Ascending aorta (tissue), 2 donors: ENCODE measurements at regions not wholly inside any gene's neighbourhood (a gene's known extent, or its start where the extent isn't known, plus 50 kb on each side); places are given as distances from the start of the nearest gene placed in this dataset.

ENCODE experiments used
- DNase-seq, 2 donors: peaks; one replicate each; pipeline ENCODE4 v3.0.0-alpha.2; 2019; ENCODE audit warnings: low spot score in 2 of 2
- H3K27ac ChIP-seq, 2 donors: fragments of 200-600 bp; sonication (generic); one replicate each; pipeline ENCODE4 v1.5.1; 2016 to 2017; ENCODE audit warnings: mild to moderate bottlenecking in 1 of 2
- H3K27me3 ChIP-seq: fragments of 200-600 bp; sonication (generic); one replicate; pipeline ENCODE4 v1.5.1; 2017
- H3K36me3 ChIP-seq, 2 donors: fragments of 200-600 bp; sonication (generic); one replicate each; pipeline ENCODE4 v1.5.1; 2016
- H3K4me1 ChIP-seq, 2 donors: fragments of 200-600 bp; sonication (generic); one replicate each; pipeline ENCODE4 v1.5.1; 2016 to 2017; ENCODE audit warnings: mild to moderate bottlenecking in 1 of 2
- H3K4me3 ChIP-seq, 2 donors: fragments of 200-600 bp; sonication (generic); one replicate each; pipeline ENCODE4 v1.5.1; 2016 to 2017; ENCODE audit warnings: mild to moderate bottlenecking in 1 of 2
- H3K9me3 ChIP-seq, 2 donors: fragments of 200-600 bp; sonication (generic); one replicate each; pipeline ENCODE4 v1.5.1; 2016
- intact Hi-C: fragments of 100-400 bp; cut with DNase I; formaldehyde crosslinking; loops from one replicate; pipeline ENCODE4 v1.15.1; 2023
- TF ChIP-seq, protein P1 (sequence below), 3 experiments: fragments of 200-600 bp in 2 of 3; fragments of 450-650 bp in 1 of 3; sonication (generic) in 2 of 3; IDR thresholded peaks; one replicate each; pipeline ENCODE4 v1.5.1; 2016 to 2019; ENCODE audit warnings: antibody characterized with exemption in 3 of 3, mild to moderate bottlenecking in 1 of 3, moderate library complexity in 1 of 3

DNA sequence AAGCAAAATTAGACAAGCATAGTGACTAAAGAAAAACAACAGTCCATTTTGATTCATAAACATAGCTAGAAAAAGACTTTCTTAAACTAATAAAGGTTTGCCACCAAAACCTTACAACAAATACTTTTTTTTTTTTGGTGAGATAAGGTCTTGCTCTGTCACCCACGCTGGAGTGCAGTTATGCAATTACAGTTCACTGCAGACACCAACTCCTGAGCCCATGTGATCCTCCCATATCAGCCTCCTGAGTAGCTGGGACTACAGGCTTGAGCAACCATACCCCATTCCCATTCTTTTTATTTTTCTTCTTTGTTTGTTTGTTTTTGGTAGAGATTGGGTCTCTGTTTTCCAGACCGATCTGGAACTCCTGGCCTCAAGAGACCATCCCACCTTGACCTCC lies 247.2 kb upstream of the ADGRL3 start:
- Histone ChIP-seq H3K27me3 (no peaks in the 10 kb centered on the region), H3K27ac (no peak overlapping the region), H3K36me3 (no peaks in the 10 kb centered on the region), H3K4me1 (no peaks in the 10 kb centered on the region), H3K4me3 (no peak overlapping the region), H3K9me3 (no peaks in the 10 kb centered on the region)
- intact Hi-C loops: no loop called here
- TF ChIP-seq, protein P1, sequence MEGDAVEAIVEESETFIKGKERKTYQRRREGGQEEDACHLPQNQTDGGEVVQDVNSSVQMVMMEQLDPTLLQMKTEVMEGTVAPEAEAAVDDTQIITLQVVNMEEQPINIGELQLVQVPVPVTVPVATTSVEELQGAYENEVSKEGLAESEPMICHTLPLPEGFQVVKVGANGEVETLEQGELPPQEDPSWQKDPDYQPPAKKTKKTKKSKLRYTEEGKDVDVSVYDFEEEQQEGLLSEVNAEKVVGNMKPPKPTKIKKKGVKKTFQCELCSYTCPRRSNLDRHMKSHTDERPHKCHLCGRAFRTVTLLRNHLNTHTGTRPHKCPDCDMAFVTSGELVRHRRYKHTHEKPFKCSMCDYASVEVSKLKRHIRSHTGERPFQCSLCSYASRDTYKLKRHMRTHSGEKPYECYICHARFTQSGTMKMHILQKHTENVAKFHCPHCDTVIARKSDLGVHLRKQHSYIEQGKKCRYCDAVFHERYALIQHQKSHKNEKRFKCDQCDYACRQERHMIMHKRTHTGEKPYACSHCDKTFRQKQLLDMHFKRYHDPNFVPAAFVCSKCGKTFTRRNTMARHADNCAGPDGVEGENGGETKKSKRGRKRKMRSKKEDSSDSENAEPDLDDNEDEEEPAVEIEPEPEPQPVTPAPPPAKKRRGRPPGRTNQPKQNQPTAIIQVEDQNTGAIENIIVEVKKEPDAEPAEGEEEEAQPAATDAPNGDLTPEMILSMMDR (IDR thresholded peaks at IDR 0.05): no peak
- no peak for DNase-seq

GRCh38 chr4:60953826-60954225 lies 246.3 kb upstream of the ADGRL3 start:
- intact Hi-C loops: no loop called here
- Histone ChIP-seq H3K4me3 (no peak overlapping the region), H3K36me3 (no peaks in the 10 kb centered on the region), H3K27me3 (no peaks in the 10 kb centered on the region), H3K9me3 (no peaks in the 10 kb centered on the region), H3K4me1 (no peaks in the 10 kb centered on the region), H3K27ac (no peak overlapping the region)
- no peak for DNase-seq
- TF ChIP-seq, protein P1 (IDR thresholded peaks at IDR 0.05): no peak

GRCh38 chr4:60962286-60962685 lies 237.8 kb upstream of the ADGRL3 start:
- peaks cover 0 to 3% of the 10 kb centered on the region in 2 donors for H3K9me3 ChIP-seq
- H3K27ac ChIP-seq: no peak overlapping the region
- intact Hi-C loops: no loop called here
- no peaks in the 10 kb centered on the region for H3K27me3 ChIP-seq
- no peaks in the 10 kb centered on the region for H3K36me3 ChIP-seq
- TF ChIP-seq, protein P1 (IDR thresholded peaks at IDR 0.05): no peak
- H3K4me3 ChIP-seq: no peak overlapping the region
- no peaks in the 10 kb centered on the region for H3K4me1 ChIP-seq
- DNase-seq: no peak

DNA sequence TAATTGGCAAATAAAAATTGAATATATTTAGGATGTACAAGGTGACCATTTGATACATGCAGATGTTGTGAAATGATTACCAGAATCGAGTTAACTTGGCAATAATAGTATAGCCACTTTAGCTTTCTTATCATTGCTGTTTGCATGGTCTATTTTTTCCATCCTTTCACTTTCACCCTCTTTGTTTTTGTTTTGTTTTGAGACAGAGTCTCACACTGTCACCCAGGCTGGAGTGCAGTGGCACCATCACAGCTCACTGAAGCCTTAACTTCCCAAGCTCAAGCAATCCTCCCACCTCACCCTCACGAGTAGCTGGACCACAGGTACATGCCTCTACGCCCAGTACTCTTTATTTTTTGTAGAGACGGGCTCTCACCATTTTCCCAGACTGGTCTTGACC lies 218.6 kb upstream of the ADGRL3 start:
- Histone ChIP-seq H3K27me3 (no peaks in the 10 kb centered on the region), H3K9me3 (peaks cover 0 to 4% of the 10 kb centered on the region in 2 donors), H3K27ac (no peak overlapping the region), H3K4me3 (no peak overlapping the region), H3K4me1 (peaks cover 0 to 2% of the 10 kb centered on the region in 2 donors), H3K36me3 (no peaks in the 10 kb centered on the region)
- DNase-seq: no peak
- TF ChIP-seq, protein P1 (IDR thresholded peaks at IDR 0.05): no peak
- intact Hi-C loops: no loop called here

DNA sequence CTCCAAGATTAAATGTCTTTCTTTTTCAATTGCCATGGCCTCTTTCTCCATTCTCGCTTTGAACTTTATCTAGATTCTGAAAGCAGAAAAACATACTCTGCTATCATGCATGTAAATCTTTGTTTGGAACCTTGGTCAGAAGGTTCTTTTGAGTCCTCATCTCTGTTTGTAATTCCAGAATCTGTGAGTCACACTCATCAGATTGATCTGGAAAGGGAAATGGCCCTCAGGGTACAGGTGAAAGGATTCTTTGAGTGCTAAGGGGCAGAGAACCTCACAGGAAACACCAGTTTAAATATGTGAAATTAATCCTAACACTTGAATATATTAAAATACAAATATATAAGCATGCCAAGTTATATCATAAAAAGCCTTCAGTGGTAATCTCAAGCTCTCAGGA lies 211.0 kb upstream of the ADGRL3 start:
- no peak overlapping the region for H3K27ac ChIP-seq
- TF ChIP-seq, protein P1 (IDR thresholded peaks at IDR 0.05): no peak
- H3K27me3 ChIP-seq: no peaks in the 10 kb centered on the region
- H3K4me3 ChIP-seq: no peak overlapping the region
- H3K4me1 ChIP-seq: no peaks in the 10 kb centered on the region
- DNase-seq: no peak
- no peaks in the 10 kb centered on the region for H3K36me3 ChIP-seq
- peaks cover 0 to 4% of the 10 kb centered on the region in 2 donors for H3K9me3 ChIP-seq
- intact Hi-C loops: no loop called here

DNA sequence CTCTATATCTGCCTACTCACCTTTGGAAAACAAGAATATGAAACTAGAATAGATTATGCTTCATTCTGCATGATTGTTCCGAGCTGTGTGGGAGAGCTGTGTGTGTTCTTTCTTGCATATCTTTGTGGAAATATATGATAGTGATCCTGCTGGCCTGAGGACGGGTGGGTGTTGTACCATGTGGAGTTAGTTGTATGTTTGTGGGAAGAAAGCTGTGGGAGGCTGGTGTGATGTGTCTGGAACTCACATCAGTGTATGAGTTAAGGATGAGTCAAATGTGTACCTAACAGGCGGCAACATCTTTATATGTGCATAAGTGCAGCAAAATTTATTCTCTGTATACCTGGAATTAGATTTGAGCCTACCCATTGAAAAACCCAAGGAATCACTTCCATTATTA lies 208.1 kb upstream of the ADGRL3 start:
- intact Hi-C loops: no loop called here
- TF ChIP-seq, protein P1 (IDR thresholded peaks at IDR 0.05): no peak
- H3K4me1 ChIP-seq: no peaks in the 10 kb centered on the region

More for the DNA sequence above, 208.1 kb upstream of the ADGRL3 start:
- Histone ChIP-seq H3K27ac (no peak overlapping the region), H3K27me3 (no peaks in the 10 kb centered on the region), H3K36me3 (no peaks in the 10 kb centered on the region), H3K9me3 (no peaks in the 10 kb centered on the region), H3K4me3 (no peak overlapping the region)
- DNase-seq: no peak
